ENCODE measurements at regions not wholly inside any gene's neighbourhood (a gene's known extent, or its start where the extent isn't known, plus 50 kb on each side); places are given as distances from the start of the nearest gene placed in this dataset.
"Not testable (repeated sequence)": the region's sequence is repeated elsewhere in the genome, so short reads cannot be mapped to it uniquely, and the experiment has no call there.

DNA sequence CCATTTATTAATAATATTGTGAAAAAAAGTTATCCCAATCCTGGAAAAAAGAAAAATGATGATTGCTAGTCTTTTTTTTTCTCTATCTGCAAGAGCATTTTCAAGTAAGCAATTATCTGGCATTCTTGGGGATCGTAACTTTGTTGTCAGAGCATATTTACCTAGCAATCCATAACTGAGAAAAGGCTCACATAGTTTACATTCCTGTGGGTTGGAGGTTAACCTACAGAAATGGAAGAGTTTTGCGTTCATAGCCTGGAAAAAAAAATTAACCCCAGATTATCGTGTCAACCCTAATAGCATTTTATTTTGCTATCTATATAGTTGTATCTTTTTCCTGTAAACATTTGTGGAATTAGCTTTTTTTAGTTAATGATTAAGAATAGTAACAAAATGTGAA, 292.3 kb downstream of the DAD1 start:
- DNase-seq (ENCODE audit: low spot score) = no peak

- no peak for DNase-seq (ENCODE audit: low spot score)
These were observed 292.9 kb downstream of the DAD1 start for GRCh38 chr14:22296088-22296487.

DNA sequence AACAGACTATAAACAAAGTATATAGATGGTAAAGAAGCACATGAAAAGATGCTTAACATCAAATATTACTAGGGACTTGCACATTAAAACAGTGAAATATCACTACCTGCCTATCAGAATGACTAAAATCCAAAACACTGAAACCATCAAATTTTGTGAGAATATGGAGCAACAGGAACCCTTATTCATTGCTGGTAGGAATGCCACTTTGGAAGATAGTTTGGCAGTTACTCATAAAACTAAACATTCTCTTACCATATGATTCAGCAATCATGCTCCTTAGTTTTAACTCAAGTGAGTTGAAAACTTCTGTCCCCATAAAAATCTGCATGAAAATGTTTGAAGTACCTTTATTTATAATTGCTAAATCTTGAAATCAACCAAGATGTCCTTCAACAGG, 297.6 kb downstream of the DAD1 start:
- DNase-seq (ENCODE audit: low spot score) = no peak

DNA sequence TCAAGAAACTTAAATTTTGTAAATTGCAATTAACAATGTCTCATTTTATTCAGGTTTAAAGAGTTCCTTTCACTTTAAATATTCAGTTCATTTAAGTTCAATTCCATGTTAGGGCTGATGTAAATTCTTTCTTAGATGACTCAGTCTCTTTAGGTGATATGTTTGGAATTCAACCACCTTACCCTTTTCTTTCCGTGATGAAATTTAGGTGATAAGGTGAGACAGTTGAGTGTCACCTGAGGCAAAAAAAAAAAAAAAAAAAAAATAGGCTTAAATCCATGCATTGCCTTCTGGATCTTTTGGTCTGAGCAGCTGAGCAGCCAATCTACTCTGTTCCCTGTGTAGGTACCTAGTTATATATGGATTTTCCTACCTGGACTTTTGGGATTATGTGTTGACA, 299.5 kb downstream of the DAD1 start:
- no peak for DNase-seq (ENCODE audit: low spot score)

DNA sequence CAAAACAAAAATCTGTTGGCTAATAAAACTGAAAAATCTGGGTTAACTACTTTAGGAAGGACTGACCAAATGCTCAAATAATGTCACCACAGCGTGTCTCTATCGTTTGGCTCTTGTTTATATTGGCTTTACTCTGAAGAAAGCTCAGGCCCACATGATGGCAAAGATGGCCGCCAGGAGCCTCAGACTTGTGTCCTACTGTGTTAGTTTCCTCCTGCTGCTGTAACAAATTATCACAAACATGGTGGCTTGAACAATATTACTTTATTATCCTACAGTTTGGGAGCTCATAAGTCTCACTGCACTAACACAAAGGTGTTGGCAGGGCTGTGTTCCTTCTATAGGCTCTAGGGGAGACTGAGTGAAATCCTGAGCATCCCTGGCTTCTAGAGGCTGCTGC, 303.0 kb downstream of the DAD1 start:
- DNase-seq (ENCODE audit: low spot score) = no peak

DNA sequence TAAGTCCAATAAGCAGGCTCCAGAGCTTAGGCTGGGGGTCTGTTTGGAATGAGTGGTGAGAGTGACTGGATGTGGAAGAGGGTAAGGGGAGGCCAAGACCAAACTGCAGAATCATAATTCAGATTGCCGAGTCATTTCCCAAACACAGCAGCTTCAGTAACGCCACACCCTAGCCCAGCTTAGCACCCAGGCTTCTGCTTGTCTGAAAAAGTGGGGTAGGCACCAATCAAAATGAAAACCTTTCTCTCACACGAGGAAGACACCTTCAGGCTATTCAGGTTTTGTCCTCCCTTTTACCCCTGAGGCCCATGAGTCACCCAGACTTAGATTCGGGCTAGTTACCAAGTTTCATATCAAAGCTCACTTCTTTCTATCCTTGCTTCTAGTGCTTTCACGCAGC, 306.1 kb downstream of the DAD1 start:
- DNase-seq (ENCODE audit: low spot score) = no peak

GRCh38 chr14:22282417-22282816, 306.6 kb downstream of the DAD1 start:
- DNase-seq (ENCODE audit: low spot score) = no peak

- DNase-seq (ENCODE audit: low spot score) = not testable (repeated sequence)
These were observed 307.6 kb downstream of the DAD1 start for GRCh38 chr14:22281447-22281874.

GRCh38 chr14:22280497-22281316, 308.3 kb downstream of the DAD1 start:
- DNase-seq (ENCODE audit: low spot score) = no peak

- DNase-seq (ENCODE audit: low spot score) = no peak
These were observed 311.9 kb downstream of the DAD1 start for GRCh38 chr14:22276913-22277816.

DNA sequence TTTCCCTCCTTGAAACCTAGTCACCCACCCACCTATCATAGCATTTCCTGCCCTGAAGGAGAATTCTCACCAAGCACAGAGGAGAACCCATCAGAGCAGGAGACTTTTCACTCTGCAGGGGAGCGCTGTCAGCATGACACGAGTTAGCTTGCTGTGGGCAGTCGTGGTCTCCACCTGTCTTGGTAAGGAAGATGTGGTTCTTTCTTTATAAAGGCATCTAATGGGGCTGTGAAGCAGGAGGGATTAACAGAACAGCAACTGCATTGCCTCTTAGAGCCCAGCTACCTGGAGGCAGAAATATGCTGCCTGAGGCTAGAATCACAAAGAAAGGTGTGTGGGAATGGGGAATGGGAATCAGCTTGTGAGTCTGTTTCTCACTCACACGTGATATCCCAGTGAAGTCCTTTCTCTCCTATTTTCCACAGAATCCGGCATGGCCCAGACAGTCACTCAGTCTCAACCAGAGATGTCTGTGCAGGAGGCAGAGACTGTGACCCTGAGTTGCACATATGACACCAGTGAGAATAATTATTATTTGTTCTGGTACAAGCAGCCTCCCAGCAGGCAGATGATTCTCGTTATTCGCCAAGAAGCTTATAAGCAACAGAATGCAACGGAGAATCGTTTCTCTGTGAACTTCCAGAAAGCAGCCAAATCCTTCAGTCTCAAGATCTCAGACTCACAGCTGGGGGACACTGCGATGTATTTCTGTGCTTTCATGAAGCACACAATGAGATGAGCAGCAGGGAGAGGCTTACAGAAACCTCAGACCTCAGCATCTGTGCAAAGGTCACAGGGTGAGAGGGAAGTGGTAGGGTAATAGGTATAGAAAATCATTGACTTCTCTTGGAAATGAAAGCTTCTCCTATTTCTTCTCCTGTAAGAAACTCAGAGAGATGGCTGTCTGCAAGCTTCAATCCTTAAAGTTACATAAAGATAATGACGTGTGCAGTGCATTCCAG, 316.9 kb downstream of the DAD1 start:
- DNase-seq (ENCODE audit: low spot score) = no peak

GRCh38 chr14:22268875-22269274, 320.1 kb downstream of the DAD1 start:
- no peak for DNase-seq (ENCODE audit: low spot score)

GRCh38 chr14:22266683-22267082, 322.3 kb downstream of the DAD1 start:
- no peak for DNase-seq (ENCODE audit: low spot score)

- DNase-seq (ENCODE audit: low spot score) = no peak
These were observed 322.9 kb downstream of the DAD1 start for GRCh38 chr14:22266142-22266442.

DNA sequence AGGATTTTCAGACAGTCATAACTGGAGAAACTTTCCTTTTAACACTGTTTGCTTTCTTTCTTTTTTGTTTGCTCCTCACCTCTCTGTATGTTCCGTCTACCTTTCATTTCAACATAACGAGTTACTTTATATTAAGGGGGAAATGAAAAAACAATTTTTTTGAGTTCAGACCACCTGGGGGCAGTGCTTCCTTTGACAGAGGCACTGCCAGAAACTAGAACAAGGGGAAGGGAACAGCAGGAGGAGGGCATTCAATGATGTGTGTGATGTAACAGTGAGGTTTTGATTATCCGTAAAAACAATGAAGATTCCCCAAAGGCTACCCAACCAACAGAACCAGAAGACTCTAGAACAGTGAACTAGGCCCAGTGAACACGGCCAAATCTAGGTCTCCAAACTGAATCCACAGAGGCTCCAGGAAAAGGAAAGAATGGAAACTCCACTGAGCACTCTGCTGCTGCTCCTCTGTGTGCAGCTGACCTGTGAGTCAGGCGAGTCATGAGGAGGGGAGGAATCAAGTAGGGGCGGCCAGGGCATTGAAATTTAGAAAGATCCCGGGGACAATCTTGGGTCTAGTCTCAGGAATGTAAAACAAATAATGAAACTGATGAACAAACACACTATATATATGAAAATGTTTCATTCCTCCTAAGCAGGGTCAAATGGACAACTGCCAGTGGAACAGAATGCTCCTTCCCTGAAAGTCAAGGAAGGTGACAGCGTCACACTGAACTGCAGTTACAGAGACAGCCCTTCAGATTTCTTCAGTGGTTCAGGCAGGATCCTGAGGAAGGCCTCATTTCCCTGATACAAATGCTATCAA, 323.5 kb downstream of the DAD1 start:
- no peak for DNase-seq (ENCODE audit: low spot score)

DNA sequence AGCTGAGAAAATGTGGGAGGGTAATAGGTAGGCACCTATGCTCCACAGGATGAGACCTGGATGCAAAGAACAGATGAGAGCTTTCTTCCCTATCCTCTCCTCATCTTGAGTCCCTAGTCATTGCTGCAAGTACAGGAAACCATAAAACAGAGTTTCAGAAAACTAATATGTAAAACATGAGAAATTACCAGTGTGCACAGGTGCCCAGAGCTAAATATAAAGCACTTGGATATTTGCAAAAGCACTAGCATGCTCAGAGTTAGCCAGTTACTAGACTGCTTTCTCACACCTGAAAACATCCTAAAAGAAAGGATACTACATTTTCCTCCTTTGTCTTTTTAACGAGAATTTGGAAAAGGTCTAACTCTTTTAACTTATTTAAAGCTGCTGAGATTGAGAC, 324.3 kb downstream of the DAD1 start:
- no peak for DNase-seq (ENCODE audit: low spot score)

DNA sequence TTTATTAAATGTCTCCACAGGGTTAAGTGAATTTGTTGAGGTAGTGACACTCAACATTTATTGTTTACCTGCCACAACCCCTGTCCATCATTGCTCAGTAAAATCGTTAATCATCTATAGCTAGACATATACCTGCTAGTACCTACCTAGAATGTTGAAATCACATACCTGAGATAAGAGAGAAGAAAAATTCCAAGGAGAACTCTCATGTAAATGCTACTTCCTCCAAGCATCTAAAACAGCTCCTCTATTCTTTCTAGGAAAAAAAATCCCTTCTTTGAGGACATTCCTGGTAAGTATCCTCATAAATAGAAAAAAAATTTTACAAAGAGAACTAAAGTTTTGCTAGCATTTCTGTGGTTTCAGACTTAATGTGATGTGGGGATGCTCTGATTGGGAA, 325.1 kb downstream of the DAD1 start:
- no peak for DNase-seq (ENCODE audit: low spot score)

GRCh38 chr14:22262881-22263280, 326.1 kb downstream of the DAD1 start:
- no peak for DNase-seq (ENCODE audit: low spot score)

DNA sequence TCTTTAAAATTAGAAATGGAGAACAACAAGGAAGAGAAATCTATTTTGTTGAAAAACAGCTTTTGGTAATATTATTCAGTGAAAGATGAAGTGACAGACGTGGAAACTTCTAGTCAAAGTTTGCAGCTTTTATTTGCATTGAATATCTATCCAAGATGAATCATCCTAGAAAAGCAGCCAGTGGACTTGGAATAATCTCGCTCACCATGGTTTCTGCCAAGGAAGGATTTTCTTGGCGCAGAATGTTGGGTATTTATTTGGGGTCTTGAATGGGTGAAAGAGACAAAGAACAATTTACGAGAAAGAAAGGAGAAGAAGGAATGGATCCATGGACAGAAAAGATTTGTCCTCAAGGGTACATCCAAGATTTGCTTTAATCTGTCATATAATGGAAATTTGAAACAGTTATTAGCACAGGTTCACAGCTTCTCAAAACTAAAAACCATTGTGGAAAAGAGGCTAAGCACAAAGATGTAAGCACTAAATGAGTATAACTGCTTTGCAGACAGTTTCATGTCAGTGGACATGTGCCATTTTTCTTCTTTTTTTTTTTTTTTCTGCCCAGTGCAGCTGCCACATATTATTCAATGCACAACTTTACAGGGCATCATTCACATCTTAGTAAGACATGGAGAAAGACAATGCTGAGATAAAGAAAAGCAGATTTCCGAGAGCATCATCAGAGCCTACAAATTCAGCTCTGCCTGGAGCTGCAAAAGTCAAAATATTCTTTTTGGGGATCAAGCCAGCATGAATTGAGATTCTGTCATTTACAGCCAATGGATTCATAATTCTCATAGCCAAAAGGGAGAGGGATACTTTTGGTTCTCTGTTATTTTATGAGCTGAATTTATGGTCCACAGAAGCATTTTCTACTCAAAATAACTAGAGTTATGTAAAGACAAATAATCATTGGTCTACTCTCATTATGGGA, 333.7 kb downstream of the DAD1 start:
- DNase-seq (ENCODE audit: low spot score) = peak; percentile 38

- peak; percentile 13 for DNase-seq (ENCODE audit: low spot score)
These were observed 336.3 kb downstream of the DAD1 start for GRCh38 chr14:22252686-22253085.

All from pons (tissue), 1 donor.